ENCODE measurements at regions not wholly inside any gene's neighbourhood (a gene's known extent, or its start where the extent isn't known, plus 50 kb on each side); places are given as distances from the start of the nearest gene placed in this dataset.

- Histone ChIP-seq H3K4me1 (ENCODE audit: control insufficient read depth, extremely low read depth, insufficient read depth, low read length) (no peaks in the 10 kb centered on the region), H2AFZ (ENCODE audit: low read depth, low read length) (no peak overlapping the region), H3K9me3 (replicated peaks; ENCODE audit: control insufficient read depth, insufficient read depth, low read length) (peaks cover 7% of the 10 kb centered on the region), H4K20me1 (replicated peaks; ENCODE audit: control insufficient read depth, extremely low read depth, insufficient read depth, low read length) (no peaks in the 10 kb centered on the region), H3K4me3 (replicated peaks in 1 of 3; ENCODE audit: insufficient read depth in 1 of 3, low read depth in 1 of 3, low read length in 3 of 3) (no peak overlapping the region), H3K4me2 (ENCODE audit: insufficient read depth, low read length) (no peak overlapping the region), H3K27ac (ENCODE audit: insufficient read depth, low read depth, low read length) (no peak overlapping the region), H3K9ac (replicated peaks; ENCODE audit: extremely low read depth, insufficient read depth, low read length) (no peak overlapping the region), H3K79me2 (ENCODE audit: control insufficient read depth, insufficient read depth, low read length) (no peaks in the 10 kb centered on the region), H3K9me1 (replicated peaks; ENCODE audit: control insufficient read depth, extremely low read depth, insufficient read depth, low read length) (no peaks in the 10 kb centered on the region), H3K27me3 (ENCODE audit: control insufficient read depth in 2 of 2, insufficient read depth in 2 of 2, low read length in 2 of 2) (no peaks in the 10 kb centered on the region), H3K36me3 (ENCODE audit: control insufficient read depth in 2 of 2, extremely low read depth in 1 of 2, insufficient read depth in 2 of 2, low read length in 2 of 2) (no peaks in the 10 kb centered on the region)
- FAIRE-seq (no peak), DNase-seq (ENCODE audit: low read depth, low spot score) (no peak)
- intact Hi-C loops (cut with micrococcal nuclease): no loop called here
- BruUV-seq (replicated peaks): no TSS peak
- TF ChIP-seq MAX (IDR thresholded peaks at IDR 0.05; ENCODE audit: insufficient read depth, insufficient read length) (no peak), FOS (IDR thresholded peaks at IDR 0.05; ENCODE audit: borderline replicate concordance, insufficient read depth, low read length) (no peak), JUN (IDR thresholded peaks at IDR 0.05; ENCODE audit: borderline replicate concordance, insufficient read depth, insufficient read length, low read depth) (no peak), EZH2 (IDR thresholded peaks at IDR 0.05; ENCODE audit: borderline replicate concordance, low read depth, low read length, severe bottlenecking) (no peak), POLR2AphosphoS5 (IDR thresholded peaks at IDR 0.05; ENCODE audit: insufficient read depth, low read depth, low read length) (no peak), MYC (IDR thresholded peaks at IDR 0.05; ENCODE audit: low read depth, low read length) (no peak), GATA2 (IDR thresholded peaks at IDR 0.05; ENCODE audit: insufficient read depth, insufficient read length, low read depth, low read length) (no peak), POLR2A (IDR thresholded peaks at IDR 0.05; ENCODE audit: low read depth, low read length) (no peak), CTCF (IDR thresholded peaks at IDR 0.05; ENCODE audit: extremely low read depth in 1 of 2, insufficient read depth in 1 of 2, low read depth in 1 of 2, low read length in 2 of 2) (no peak)
- POLR2A ChIA-PET: no interaction called here
- CTCF ChIA-PET: no interaction called here
- dilution Hi-C loops (cut with MboI; ENCODE audit: extremely low pct_ligation_motif_present, low sequenced_read_pairs): no loop called here
Measured at GRCh38 chr12:31846405-31846804, 112.8 kb upstream of the RESF1 start.

Data from endothelial cell of umbilical vein (primary cell).